ENCODE measurements at regions not wholly inside any gene's neighbourhood (a gene's known extent, or its start where the extent isn't known, plus 50 kb on each side); places are given as distances from the start of the nearest gene placed in this dataset.

GRCh38 chr10:111138544-111138943 is 61.7 kb downstream of the ADRA2A start:
- TF ChIP-seq, protein P1, sequence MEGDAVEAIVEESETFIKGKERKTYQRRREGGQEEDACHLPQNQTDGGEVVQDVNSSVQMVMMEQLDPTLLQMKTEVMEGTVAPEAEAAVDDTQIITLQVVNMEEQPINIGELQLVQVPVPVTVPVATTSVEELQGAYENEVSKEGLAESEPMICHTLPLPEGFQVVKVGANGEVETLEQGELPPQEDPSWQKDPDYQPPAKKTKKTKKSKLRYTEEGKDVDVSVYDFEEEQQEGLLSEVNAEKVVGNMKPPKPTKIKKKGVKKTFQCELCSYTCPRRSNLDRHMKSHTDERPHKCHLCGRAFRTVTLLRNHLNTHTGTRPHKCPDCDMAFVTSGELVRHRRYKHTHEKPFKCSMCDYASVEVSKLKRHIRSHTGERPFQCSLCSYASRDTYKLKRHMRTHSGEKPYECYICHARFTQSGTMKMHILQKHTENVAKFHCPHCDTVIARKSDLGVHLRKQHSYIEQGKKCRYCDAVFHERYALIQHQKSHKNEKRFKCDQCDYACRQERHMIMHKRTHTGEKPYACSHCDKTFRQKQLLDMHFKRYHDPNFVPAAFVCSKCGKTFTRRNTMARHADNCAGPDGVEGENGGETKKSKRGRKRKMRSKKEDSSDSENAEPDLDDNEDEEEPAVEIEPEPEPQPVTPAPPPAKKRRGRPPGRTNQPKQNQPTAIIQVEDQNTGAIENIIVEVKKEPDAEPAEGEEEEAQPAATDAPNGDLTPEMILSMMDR (IDR thresholded peaks at IDR 0.05) = no peak
- no peak for TF ChIP-seq EP300 (IDR thresholded peaks at IDR 0.05)
- no peak for TF ChIP-seq POLR2A (IDR thresholded peaks at IDR 0.05)
- no peak for TF ChIP-seq POLR2AphosphoS5 (IDR thresholded peaks at IDR 0.05)

All from sigmoid colon (tissue), 4 donors.